NCI-H2196 treated with DMSO at 0.1 percent for 48 hours (cell line): ENCODE measurements at regions not wholly inside any gene's neighbourhood (a gene's known extent, or its start where the extent isn't known, plus 50 kb on each side); places are given as distances from the start of the nearest gene placed in this dataset.
A peak's percentile ranks its signal among the peaks of the same experiment; 100 is the strongest.

Experiments used
- DNase-seq: peaks from one replicate; lab custom pipeline; 2025; ENCODE audit not compliant: unreplicated experiment; lab: John Stamatoyannopoulos, UW

- no peak for DNase-seq
These were observed 162.3 kb upstream of the KLF14 start for GRCh38 chr7:130896051-130896881.

- peak; percentile 32 for DNase-seq
These were observed 163.0 kb upstream of the KLF14 start for GRCh38 chr7:130896898-130897514.

- no peak for DNase-seq
These were observed 163.8 kb upstream of the KLF14 start for GRCh38 chr7:130897515-130898419.

GRCh38 chr7:130899071-130899560 is 165.1 kb upstream of the KLF14 start:
- no peak for DNase-seq

GRCh38 chr7:130899638-130900401 is 165.8 kb upstream of the KLF14 start:
- DNase-seq: no peak

GRCh38 chr7:130900471-130901076 is 166.6 kb upstream of the KLF14 start:
- DNase-seq: no peak

GRCh38 chr7:130901209-130901783 is 167.3 kb upstream of the KLF14 start:
- no peak for DNase-seq

- no peak for DNase-seq
These were observed 168.8 kb upstream of the KLF14 start for GRCh38 chr7:130902755-130903357.

GRCh38 chr7:130903358-130903974 is 169.5 kb upstream of the KLF14 start:
- no peak for DNase-seq

GRCh38 chr7:130904031-130904757 is 170.2 kb upstream of the KLF14 start:
- no peak for DNase-seq

- DNase-seq: no peak
These were observed 170.8 kb upstream of the KLF14 start for GRCh38 chr7:130904792-130905191.

GRCh38 chr7:130906575-130906974 is 172.6 kb upstream of the KLF14 start:
- no peak for DNase-seq

GRCh38 chr7:130907439-130907838 is 173.4 kb upstream of the KLF14 start:
- DNase-seq: no peak

GRCh38 chr7:130908345-130909160 is 174.5 kb upstream of the KLF14 start:
- DNase-seq: no peak

GRCh38 chr7:130909161-130909836 is 175.3 kb upstream of the KLF14 start:
- no peak for DNase-seq

GRCh38 chr7:130909881-130910672 is 176.1 kb upstream of the KLF14 start:
- DNase-seq: no peak
